ENCODE measurements at regions not wholly inside any gene's neighbourhood (a gene's known extent, or its start where the extent isn't known, plus 50 kb on each side); places are given as distances from the start of the nearest gene placed in this dataset.

- Mint-ChIP-seq H3K27ac (no peak overlapping the region), H3K4me1 (peaks cover 6% of the 10 kb centered on the region), H3K4me3 (no peak overlapping the region), H3K9me3 (peaks cover 18% of the 10 kb centered on the region), H3K36me3 (ENCODE audit: low read depth) (no peaks in the 10 kb centered on the region), H3K27me3 (ENCODE audit: low read depth, poor library complexity) (no peaks in the 10 kb centered on the region)
- no peak for DNase-seq
- no peak for TF ChIP-seq CTCF (IDR thresholded peaks at IDR 0.05)
Observed at GRCh38 chr5:74116984-74117383, 491.0 kb downstream of the ARHGEF28 start.

- H3K27me3 Mint-ChIP-seq (ENCODE audit: low read depth, poor library complexity): no peaks in the 10 kb centered on the region
- H3K36me3 Mint-ChIP-seq (ENCODE audit: low read depth): no peaks in the 10 kb centered on the region
- peaks cover 6% of the 10 kb centered on the region for H3K4me1 Mint-ChIP-seq
- DNase-seq: no peak
- no peak for TF ChIP-seq CTCF (IDR thresholded peaks at IDR 0.05)
- H3K4me3 Mint-ChIP-seq: no peak overlapping the region
- peaks cover 18% of the 10 kb centered on the region for H3K9me3 Mint-ChIP-seq
- no peak overlapping the region for H3K27ac Mint-ChIP-seq
Observed at GRCh38 chr5:74116266-74116665, 490.3 kb downstream of the ARHGEF28 start.

GRCh38 chr5:74113927-74114326, 487.9 kb downstream of the ARHGEF28 start:
- no peaks in the 10 kb centered on the region for H3K36me3 Mint-ChIP-seq (ENCODE audit: low read depth)
- peaks cover 10% of the 10 kb centered on the region for H3K9me3 Mint-ChIP-seq
- H3K4me1 Mint-ChIP-seq: peaks cover 6% of the 10 kb centered on the region
- H3K27me3 Mint-ChIP-seq (ENCODE audit: low read depth, poor library complexity): no peaks in the 10 kb centered on the region
- no peak for DNase-seq
- H3K27ac Mint-ChIP-seq: no peak overlapping the region
- no peak for TF ChIP-seq CTCF (IDR thresholded peaks at IDR 0.05)
- no peak overlapping the region for H3K4me3 Mint-ChIP-seq

GRCh38 chr5:74113196-74113540, 487.2 kb downstream of the ARHGEF28 start:
- no peaks in the 10 kb centered on the region for H3K27me3 Mint-ChIP-seq (ENCODE audit: low read depth, poor library complexity)
- peaks cover 5% of the 10 kb centered on the region for H3K9me3 Mint-ChIP-seq
- DNase-seq: no peak
- H3K27ac Mint-ChIP-seq: no peak overlapping the region
- H3K4me3 Mint-ChIP-seq: no peak overlapping the region
- no peaks in the 10 kb centered on the region for H3K36me3 Mint-ChIP-seq (ENCODE audit: low read depth)
- H3K4me1 Mint-ChIP-seq: peaks cover 6% of the 10 kb centered on the region
- TF ChIP-seq CTCF (IDR thresholded peaks at IDR 0.05): no peak

- no peak overlapping the region for H3K4me3 Mint-ChIP-seq
- H3K27me3 Mint-ChIP-seq (ENCODE audit: low read depth, poor library complexity): no peaks in the 10 kb centered on the region
- H3K27ac Mint-ChIP-seq: no peak overlapping the region
- peaks cover 6% of the 10 kb centered on the region for H3K4me1 Mint-ChIP-seq
- no peak for TF ChIP-seq CTCF (IDR thresholded peaks at IDR 0.05)
- H3K9me3 Mint-ChIP-seq: no peaks in the 10 kb centered on the region
- H3K36me3 Mint-ChIP-seq (ENCODE audit: low read depth): no peaks in the 10 kb centered on the region
- DNase-seq: no peak
Observed at GRCh38 chr5:74112372-74113195, 486.6 kb downstream of the ARHGEF28 start.

- no peak for DNase-seq
- Mint-ChIP-seq H3K4me1 (peaks cover 6% of the 10 kb centered on the region), H3K9me3 (no peaks in the 10 kb centered on the region), H3K27ac (no peak overlapping the region), H3K4me3 (no peak overlapping the region), H3K27me3 (ENCODE audit: low read depth, poor library complexity) (no peaks in the 10 kb centered on the region), H3K36me3 (ENCODE audit: low read depth) (no peaks in the 10 kb centered on the region)
- no peak for TF ChIP-seq CTCF (IDR thresholded peaks at IDR 0.05)
Observed at GRCh38 chr5:74111764-74112163, 485.8 kb downstream of the ARHGEF28 start.
